GM12878 (cell line): ENCODE measurements at regions not wholly inside any gene's neighbourhood (a gene's known extent, or its start where the extent isn't known, plus 50 kb on each side); places are given as distances from the start of the nearest gene placed in this dataset.

Source experiments
- ATAC-seq: fragments of 200-7000 bp; cut with Tn5 transposase; 3 replicates; pipeline ENCODE4 v1.9.1; 2020; ENCODE audit warnings: mild to moderate bottlenecking, moderate library complexity
- BruUV-seq: library from RNA; stranded (reverse); fragments of 400-500 nt; replicated peaks from 2 replicates; lab custom pipeline; 2021; lab: Mats Ljungman, UMichigan
- CTCF ChIA-PET: fragments of 300-600 bp; sonication (Branson Sonifier 250); formaldehyde crosslinking; extraction: SDS; loops from one replicate; lab custom pipeline; 2021; ENCODE audit warnings: inconsistent platforms; lab: Yijun Ruan, JAX
- POLR2A ChIA-PET: fragments of 350-600 bp; formaldehyde crosslinking; extraction: SDS; loops from one replicate; lab custom pipeline; 2021; ENCODE audit warnings: inconsistent platforms; lab: Charles Lee
- RAD21 ChIA-PET: fragments of 300-600 bp; sonication (Branson Sonifier 250); formaldehyde crosslinking; loops from one replicate; lab custom pipeline; 2023; ENCODE audit warnings: antibody characterized with exemption; ENCODE audit not compliant: unreplicated experiment; lab: Charles Lee
- SMC1A ChIA-PET: fragments of 300-600 bp; sonication (Branson Sonifier 250); formaldehyde crosslinking; loops from one replicate; lab custom pipeline; 2023; ENCODE audit not compliant: unreplicated experiment, uncharacterized antibody; lab: Charles Lee
- DNase-seq: peaks from one replicate; pipeline ENCODE4 v3.0.0-alpha.2; 2011; ENCODE audit warnings: low read depth, low spot score
- FAIRE-seq: peaks from 3 replicates; lab custom pipeline; 2011; peaks lifted over from hg19 to GRCh38; lab: Jason Lieb, UNC
- H2AFZ ChIP-seq: 2 replicates; pipeline ENCODE4 v1.6.0; 2011; ENCODE audit warnings: low read depth, low read length, control low read depth; ENCODE audit not compliant: control insufficient read depth
- H3K27ac ChIP-seq: 2 replicates; pipeline ENCODE4 v1.5.1; 2011; ENCODE audit warnings: control low read depth; ENCODE audit not compliant: control insufficient read depth, insufficient read depth
- H3K27me3 ChIP-seq, 2 experiments: replicated peaks in 1 of 2; 2 replicates each; pipeline versions ENCODE4 v1.6.0 to v1.6.1; 2011; ENCODE audit warnings: low read length in 1 of 2; ENCODE audit not compliant: control insufficient read depth in 2 of 2, insufficient read depth in 2 of 2
- H3K36me3 ChIP-seq, 2 experiments: 2 replicates each; pipeline ENCODE4 v1.5.1; 2011; ENCODE audit warnings: low read length in 1 of 2; ENCODE audit not compliant: control insufficient read depth in 2 of 2, insufficient read depth in 2 of 2
- H3K4me1 ChIP-seq: 2 replicates; pipeline ENCODE4 v1.6.1; 2011; ENCODE audit warnings: mild to moderate bottlenecking, low read length, moderate library complexity, mixed read lengths; ENCODE audit not compliant: control insufficient read depth, insufficient read depth
- H3K4me2 ChIP-seq: 2 replicates; pipeline ENCODE4 v1.6.0; 2011; ENCODE audit warnings: control low read depth; ENCODE audit not compliant: control insufficient read depth, insufficient read depth
- H3K4me3 ChIP-seq: fragments of 200-600 bp; sonication (generic); 2 replicates; pipeline ENCODE4 v1.5.1; 2016
- H3K79me2 ChIP-seq: 2 replicates; pipeline ENCODE4 v1.6.0; 2011; ENCODE audit warnings: low read length; ENCODE audit not compliant: control insufficient read depth, insufficient read depth
- H3K9ac ChIP-seq: 2 replicates; pipeline ENCODE4 v1.8.0; 2011; ENCODE audit warnings: low read length, control low read depth, mixed read lengths; ENCODE audit not compliant: control insufficient read depth, insufficient read depth
- H3K9me3 ChIP-seq: replicated peaks from 3 replicates; pipeline ENCODE4 v1.5.1; 2011; ENCODE audit warnings: mild to moderate bottlenecking, low read length; ENCODE audit not compliant: control insufficient read depth, insufficient read depth
- H4K20me1 ChIP-seq: 2 replicates; pipeline ENCODE4 v1.6.0; 2011; ENCODE audit not compliant: control insufficient read depth, insufficient read depth
- BHLHE40 ChIP-seq, 2 experiments: fragments of 450-650 bp in 1 of 2; IDR thresholded peaks; 2 replicates each; pipeline ENCODE4 v1.6.1; 2011 to 2017; ENCODE audit warnings: low read depth in 2 of 2, borderline replicate concordance in 1 of 2, improper control_type of control experiment in 1 of 2, low read length in 1 of 2, mild to moderate bottlenecking in 1 of 2
- DPF2 ChIP-seq: fragments of 450-650 bp; IDR thresholded peaks from 2 replicates; pipeline ENCODE4 v1.6.1; 2017; ENCODE audit warnings: mild to moderate bottlenecking
- IKZF2 ChIP-seq, 2 experiments: fragments of 450-650 bp; IDR thresholded peaks; 2 replicates each; pipeline ENCODE4 v1.6.1; 2017; ENCODE audit warnings: mild to moderate bottlenecking in 2 of 2, moderate library complexity in 2 of 2
- MEF2B ChIP-seq: fragments of 450-650 bp; IDR thresholded peaks from 2 replicates; pipeline ENCODE4 v1.6.1; 2018; ENCODE audit warnings: mild to moderate bottlenecking, moderate library complexity; ENCODE audit not compliant: partially characterized antibody, poor library complexity, severe bottlenecking
- MXI1 ChIP-seq: fragments of 150-350 bp; IDR thresholded peaks from 2 replicates; pipeline ENCODE4 v1.6.1; 2011; ENCODE audit warnings: low read depth, mild to moderate bottlenecking, inconsistent platforms, low read length, improper control_type of control experiment
- MYC ChIP-seq: IDR thresholded peaks from 2 replicates; pipeline ENCODE4 v1.6.1; 2011; ENCODE audit warnings: mild to moderate bottlenecking, low read length, moderate library complexity, inconsistent platforms; ENCODE audit not compliant: insufficient read depth, insufficient replicate concordance, insufficient read length, severe bottlenecking
- NFYA ChIP-seq: IDR thresholded peaks from 2 replicates; pipeline ENCODE4 v1.6.1; 2011; ENCODE audit warnings: low read depth, mild to moderate bottlenecking, low read length, improper control_type of control experiment, borderline replicate concordance
- NRF1 ChIP-seq: conservative IDR thresholded peaks from 2 replicates; pipeline ENCODE4 v1.6.1; 2011; ENCODE audit warnings: mild to moderate bottlenecking, low read depth, low read length, improper control_type of control experiment
- RCOR1 ChIP-seq: conservative IDR thresholded peaks from 2 replicates; pipeline ENCODE4 v1.6.1; 2012; ENCODE audit warnings: low read depth, low read length, improper control_type of control experiment
- ZNF622 ChIP-seq: fragments of 450-650 bp; IDR thresholded peaks from 2 replicates; pipeline ENCODE4 v1.6.1; 2017; ENCODE audit warnings: mild to moderate bottlenecking, inconsistent platforms
- WGBS: methylation state at CpG from one replicate; pipeline ENCODE4 v1.1.6; 2016; ENCODE audit warnings: low lambda C conversion rate; ENCODE audit not compliant: insufficient replicate concordance, insufficient coverage; ENCODE audit errors: missing lambda C conversion rate; 5-methylcytosine and 5-hydroxymethylcytosine counted together
- in situ Hi-C: fragments of 300-500 bp; cut with MboI; formaldehyde crosslinking; loops from 9 replicates; pipeline ENCODE4 v1.14.3; 2018; ENCODE audit warnings: mixed read lengths
- intact Hi-C: fragments of 100-400 bp; cut with micrococcal nuclease; formaldehyde crosslinking; loops from one replicate; pipeline ENCODE4 v1.14.2; 2022; ENCODE audit not compliant: unreplicated experiment
- TF ChIP-seq, protein P1 (sequence below): fragments of 450-650 bp; formaldehyde crosslinking; IDR thresholded peaks from 2 replicates; pipeline ENCODE4 v1.4.0; 2020; ENCODE audit warnings: mild to moderate bottlenecking, moderate library complexity
- TF ChIP-seq, protein P2 (sequence below): fragments of 450-650 bp; IDR thresholded peaks from 2 replicates; pipeline ENCODE4 v1.6.1; 2016; ENCODE audit warnings: mild to moderate bottlenecking
- TF ChIP-seq, protein P3 (sequence below): fragments of 450-650 bp; IDR thresholded peaks from 2 replicates; pipeline ENCODE4 v1.6.1; 2017; ENCODE audit warnings: low read depth, mild to moderate bottlenecking, moderate library complexity

DNA sequence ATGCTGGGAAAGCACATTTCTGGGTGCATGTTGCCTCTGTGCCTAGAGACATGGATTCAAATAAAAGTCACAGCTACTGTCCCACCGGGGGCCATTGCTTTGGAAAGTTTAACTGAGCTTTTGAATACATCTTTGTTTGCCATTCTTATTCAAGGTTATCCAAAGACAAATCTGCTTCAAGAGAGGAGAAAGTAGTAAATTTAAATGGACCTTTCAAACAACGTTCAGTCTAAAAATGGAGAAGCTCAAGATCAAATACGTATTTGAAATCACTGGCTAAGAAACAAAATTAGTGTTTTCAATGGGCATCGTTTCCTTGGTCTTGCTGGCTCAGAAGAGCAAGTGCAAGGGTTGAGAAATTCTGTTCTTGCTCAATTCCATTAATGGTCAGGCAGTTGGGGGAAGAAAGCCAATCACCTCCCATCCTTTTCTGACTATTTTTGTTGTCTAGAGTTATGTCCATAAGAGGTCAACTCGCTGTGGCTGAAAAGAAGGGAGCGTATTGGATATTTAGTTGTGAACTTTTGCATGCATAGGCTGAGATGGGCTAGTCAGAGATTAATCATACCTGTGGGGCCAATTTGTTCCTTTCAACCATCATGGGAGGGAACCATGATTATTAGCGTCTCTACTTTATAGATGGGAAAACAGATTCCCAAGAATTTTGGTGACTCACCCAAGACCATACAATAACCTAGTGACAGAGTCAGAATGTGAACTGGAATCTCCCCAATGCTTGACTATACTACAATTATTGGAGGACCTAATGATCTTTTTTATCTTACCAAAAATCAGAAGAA lies 276.2 kb upstream of the TNC start (continued):
- TF ChIP-seq RCOR1 = no peak

DNA sequence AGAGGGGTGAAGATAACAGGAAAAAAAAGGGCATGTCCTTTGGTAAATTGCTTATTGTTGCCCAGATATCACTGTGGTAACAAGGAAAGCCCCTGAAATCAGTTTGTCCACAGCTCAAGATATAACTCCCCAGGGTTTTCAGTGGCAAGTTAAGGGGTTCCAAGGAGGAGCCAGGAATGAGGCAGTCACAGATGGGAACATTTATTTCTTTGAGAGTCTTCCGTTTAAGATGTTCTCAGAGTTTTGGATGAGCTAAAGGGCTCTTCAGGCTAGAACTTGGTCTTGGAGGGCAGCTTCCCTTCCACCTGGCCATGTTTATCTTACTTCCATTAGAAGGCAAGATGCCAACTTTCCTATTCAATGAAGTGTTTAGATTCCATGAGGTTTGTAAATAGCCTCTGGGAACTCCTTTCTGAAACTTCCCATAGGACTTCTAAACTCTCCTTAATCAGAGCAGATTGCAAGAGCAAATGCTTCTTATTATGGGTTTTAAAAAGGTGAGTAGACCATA lies 277.6 kb upstream of the TNC start:
- Histone ChIP-seq H2AFZ (no peak overlapping the region), H3K36me3 (no peaks in the 10 kb centered on the region), H3K79me2 (no peaks in the 10 kb centered on the region), H3K4me1 (no peaks in the 10 kb centered on the region), H3K9ac (no peak overlapping the region), H3K4me3 (no peak overlapping the region), H3K9me3 (no peaks in the 10 kb centered on the region), H3K4me2 (no peak overlapping the region), H3K27ac (no peak overlapping the region), H4K20me1 (no peaks in the 10 kb centered on the region), H3K27me3 (no peaks in the 10 kb centered on the region)
- no TSS peak for BruUV-seq
- POLR2A ChIA-PET = interaction anchor here (0.7 to 1.0 kb wide), 2 partner anchors 16 to 117 kb away, joined by 3 read pairs; no protein-coding TSS in a partner anchor
- SMC1A ChIA-PET = interaction anchor here (1.1 to 2.9 kb wide), 8 partner anchors 9 to 68 kb away, joined by 3 to 20 read pairs (median 4); no protein-coding TSS in a partner anchor
- FAIRE-seq (no peak), DNase-seq (no peak), ATAC-seq (peak; percentile 39; the same call in 2 of the 3 replicates)
- intact Hi-C loops = no loop called here
- CTCF ChIA-PET = interaction anchor here (0.7 to 2.7 kb wide), 4 partner anchors 9 to 36 kb away, joined by 3 to 10 read pairs (median 3); no protein-coding TSS in a partner anchor
- 36% methylated on average over 1 of the region's 1 CpG for WGBS
- in situ Hi-C loops = no loop called here
- RAD21 ChIA-PET = interaction anchor here (0.9 to 1.2 kb wide), 4 partner anchors 16 to 117 kb away, joined by 3 to 6 read pairs (median 4); no protein-coding TSS in a partner anchor
- TF ChIP-seq IKZF2 (IDR thresholded peaks at IDR 0.05) (peak; percentile 21 to 22; a peak in 1 of 4 replicates), BHLHE40 (IDR thresholded peaks at IDR 0.05; ENCODE audit: borderline replicate concordance in 1 of 2, low read depth in 2 of 2, low read length in 1 of 2) (no peak), MEF2B (peak; percentile 51), NFYA (no peak), ZNF622 (no peak), DPF2 (no peak), NRF1 (no peak), MYC (no peak), MXI1 (no peak)
- TF ChIP-seq, protein P1, sequence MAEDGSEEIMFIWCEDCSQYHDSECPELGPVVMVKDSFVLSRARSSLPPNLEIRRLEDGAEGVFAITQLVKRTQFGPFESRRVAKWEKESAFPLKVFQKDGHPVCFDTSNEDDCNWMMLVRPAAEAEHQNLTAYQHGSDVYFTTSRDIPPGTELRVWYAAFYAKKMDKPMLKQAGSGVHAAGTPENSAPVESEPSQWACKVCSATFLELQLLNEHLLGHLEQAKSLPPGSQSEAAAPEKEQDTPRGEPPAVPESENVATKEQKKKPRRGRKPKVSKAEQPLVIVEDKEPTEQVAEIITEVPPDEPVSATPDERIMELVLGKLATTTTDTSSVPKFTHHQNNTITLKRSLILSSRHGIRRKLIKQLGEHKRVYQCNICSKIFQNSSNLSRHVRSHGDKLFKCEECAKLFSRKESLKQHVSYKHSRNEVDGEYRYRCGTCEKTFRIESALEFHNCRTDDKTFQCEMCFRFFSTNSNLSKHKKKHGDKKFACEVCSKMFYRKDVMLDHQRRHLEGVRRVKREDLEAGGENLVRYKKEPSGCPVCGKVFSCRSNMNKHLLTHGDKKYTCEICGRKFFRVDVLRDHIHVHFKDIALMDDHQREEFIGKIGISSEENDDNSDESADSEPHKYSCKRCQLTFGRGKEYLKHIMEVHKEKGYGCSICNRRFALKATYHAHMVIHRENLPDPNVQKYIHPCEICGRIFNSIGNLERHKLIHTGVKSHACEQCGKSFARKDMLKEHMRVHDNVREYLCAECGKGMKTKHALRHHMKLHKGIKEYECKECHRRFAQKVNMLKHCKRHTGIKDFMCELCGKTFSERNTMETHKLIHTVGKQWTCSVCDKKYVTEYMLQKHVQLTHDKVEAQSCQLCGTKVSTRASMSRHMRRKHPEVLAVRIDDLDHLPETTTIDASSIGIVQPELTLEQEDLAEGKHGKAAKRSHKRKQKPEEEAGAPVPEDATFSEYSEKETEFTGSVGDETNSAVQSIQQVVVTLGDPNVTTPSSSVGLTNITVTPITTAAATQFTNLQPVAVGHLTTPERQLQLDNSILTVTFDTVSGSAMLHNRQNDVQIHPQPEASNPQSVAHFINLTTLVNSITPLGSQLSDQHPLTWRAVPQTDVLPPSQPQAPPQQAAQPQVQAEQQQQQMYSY (CRISPR knock-in tag) = no peak
- TF ChIP-seq, protein P2, sequence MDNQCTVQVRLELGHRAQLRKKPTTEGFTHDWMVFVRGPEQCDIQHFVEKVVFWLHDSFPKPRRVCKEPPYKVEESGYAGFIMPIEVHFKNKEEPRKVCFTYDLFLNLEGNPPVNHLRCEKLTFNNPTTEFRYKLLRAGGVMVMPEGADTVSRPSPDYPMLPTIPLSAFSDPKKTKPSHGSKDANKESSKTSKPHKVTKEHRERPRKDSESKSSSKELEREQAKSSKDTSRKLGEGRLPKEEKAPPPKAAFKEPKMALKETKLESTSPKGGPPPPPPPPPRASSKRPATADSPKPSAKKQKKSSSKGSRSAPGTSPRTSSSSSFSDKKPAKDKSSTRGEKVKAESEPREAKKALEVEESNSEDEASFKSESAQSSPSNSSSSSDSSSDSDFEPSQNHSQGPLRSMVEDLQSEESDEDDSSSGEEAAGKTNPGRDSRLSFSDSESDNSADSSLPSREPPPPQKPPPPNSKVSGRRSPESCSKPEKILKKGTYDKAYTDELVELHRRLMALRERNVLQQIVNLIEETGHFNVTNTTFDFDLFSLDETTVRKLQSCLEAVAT = no peak
- TF ChIP-seq, protein P3, sequence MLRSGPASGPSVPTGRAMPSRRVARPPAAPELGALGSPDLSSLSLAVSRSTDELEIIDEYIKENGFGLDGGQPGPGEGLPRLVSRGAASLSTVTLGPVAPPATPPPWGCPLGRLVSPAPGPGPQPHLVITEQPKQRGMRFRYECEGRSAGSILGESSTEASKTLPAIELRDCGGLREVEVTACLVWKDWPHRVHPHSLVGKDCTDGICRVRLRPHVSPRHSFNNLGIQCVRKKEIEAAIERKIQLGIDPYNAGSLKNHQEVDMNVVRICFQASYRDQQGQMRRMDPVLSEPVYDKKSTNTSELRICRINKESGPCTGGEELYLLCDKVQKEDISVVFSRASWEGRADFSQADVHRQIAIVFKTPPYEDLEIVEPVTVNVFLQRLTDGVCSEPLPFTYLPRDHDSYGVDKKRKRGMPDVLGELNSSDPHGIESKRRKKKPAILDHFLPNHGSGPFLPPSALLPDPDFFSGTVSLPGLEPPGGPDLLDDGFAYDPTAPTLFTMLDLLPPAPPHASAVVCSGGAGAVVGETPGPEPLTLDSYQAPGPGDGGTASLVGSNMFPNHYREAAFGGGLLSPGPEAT = peak; percentile 55; the same call in 1 of the 2 replicates
